ENCODE measurements at regions not wholly inside any gene's neighbourhood (a gene's known extent, or its start where the extent isn't known, plus 50 kb on each side); places are given as distances from the start of the nearest gene placed in this dataset.
"Not testable (repeated sequence)": the region's sequence is repeated elsewhere in the genome, so short reads cannot be mapped to it uniquely, and the experiment has no call there.

DNA sequence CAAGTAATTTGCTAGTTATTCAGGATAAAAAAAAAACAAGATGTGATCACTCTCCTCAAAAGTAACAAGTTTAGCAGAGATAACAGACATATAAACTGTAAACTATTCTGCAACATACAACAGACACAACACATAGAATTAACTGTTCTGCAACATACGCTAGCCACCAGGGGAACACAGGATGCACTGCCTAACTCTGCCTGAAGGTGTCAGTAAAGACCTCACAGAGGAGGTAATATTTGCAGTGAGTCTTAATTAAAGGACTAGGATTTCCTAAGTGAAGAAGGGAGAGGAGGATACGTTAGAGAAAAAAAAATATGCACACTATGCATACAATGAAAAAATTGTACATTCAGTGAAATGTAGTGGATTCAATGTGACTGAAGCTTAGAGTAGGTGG, 129.6 kb downstream of the NBPF8 start:
- TF ChIP-seq, protein P1, sequence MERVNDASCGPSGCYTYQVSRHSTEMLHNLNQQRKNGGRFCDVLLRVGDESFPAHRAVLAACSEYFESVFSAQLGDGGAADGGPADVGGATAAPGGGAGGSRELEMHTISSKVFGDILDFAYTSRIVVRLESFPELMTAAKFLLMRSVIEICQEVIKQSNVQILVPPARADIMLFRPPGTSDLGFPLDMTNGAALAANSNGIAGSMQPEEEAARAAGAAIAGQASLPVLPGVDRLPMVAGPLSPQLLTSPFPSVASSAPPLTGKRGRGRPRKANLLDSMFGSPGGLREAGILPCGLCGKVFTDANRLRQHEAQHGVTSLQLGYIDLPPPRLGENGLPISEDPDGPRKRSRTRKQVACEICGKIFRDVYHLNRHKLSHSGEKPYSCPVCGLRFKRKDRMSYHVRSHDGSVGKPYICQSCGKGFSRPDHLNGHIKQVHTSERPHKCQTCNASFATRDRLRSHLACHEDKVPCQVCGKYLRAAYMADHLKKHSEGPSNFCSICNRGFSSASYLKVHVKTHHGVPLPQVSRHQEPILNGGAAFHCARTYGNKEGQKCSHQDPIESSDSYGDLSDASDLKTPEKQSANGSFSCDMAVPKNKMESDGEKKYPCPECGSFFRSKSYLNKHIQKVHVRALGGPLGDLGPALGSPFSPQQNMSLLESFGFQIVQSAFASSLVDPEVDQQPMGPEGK (CRISPR knock-in tag; IDR thresholded peaks at IDR 0.05; ENCODE audit: borderline replicate concordance), result not testable (repeated sequence)
- not testable (repeated sequence) for TF ChIP-seq ZFP30 (CRISPR knock-in tag; IDR thresholded peaks at IDR 0.05); BACH2 (CRISPR knock-in tag; IDR thresholded peaks at IDR 0.05; ENCODE audit: borderline replicate concordance); PPARA (CRISPR knock-in tag; IDR thresholded peaks at IDR 0.05; ENCODE audit: borderline replicate concordance)
- TF ChIP-seq, protein P2, sequence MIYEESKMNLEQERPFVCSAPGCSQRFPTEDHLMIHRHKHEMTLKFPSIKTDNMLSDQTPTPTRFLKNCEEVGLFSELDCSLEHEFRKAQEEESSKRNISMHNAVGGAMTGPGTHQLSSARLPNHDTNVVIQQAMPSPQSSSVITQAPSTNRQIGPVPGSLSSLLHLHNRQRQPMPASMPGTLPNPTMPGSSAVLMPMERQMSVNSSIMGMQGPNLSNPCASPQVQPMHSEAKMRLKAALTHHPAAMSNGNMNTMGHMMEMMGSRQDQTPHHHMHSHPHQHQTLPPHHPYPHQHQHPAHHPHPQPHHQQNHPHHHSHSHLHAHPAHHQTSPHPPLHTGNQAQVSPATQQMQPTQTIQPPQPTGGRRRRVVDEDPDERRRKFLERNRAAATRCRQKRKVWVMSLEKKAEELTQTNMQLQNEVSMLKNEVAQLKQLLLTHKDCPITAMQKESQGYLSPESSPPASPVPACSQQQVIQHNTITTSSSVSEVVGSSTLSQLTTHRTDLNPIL (CRISPR knock-in tag; IDR thresholded peaks at IDR 0.05; ENCODE audit: low read depth), result not testable (repeated sequence)
